ENCODE measurements at regions not wholly inside any gene's neighbourhood (a gene's known extent, or its start where the extent isn't known, plus 50 kb on each side); places are given as distances from the start of the nearest gene placed in this dataset.

DNA sequence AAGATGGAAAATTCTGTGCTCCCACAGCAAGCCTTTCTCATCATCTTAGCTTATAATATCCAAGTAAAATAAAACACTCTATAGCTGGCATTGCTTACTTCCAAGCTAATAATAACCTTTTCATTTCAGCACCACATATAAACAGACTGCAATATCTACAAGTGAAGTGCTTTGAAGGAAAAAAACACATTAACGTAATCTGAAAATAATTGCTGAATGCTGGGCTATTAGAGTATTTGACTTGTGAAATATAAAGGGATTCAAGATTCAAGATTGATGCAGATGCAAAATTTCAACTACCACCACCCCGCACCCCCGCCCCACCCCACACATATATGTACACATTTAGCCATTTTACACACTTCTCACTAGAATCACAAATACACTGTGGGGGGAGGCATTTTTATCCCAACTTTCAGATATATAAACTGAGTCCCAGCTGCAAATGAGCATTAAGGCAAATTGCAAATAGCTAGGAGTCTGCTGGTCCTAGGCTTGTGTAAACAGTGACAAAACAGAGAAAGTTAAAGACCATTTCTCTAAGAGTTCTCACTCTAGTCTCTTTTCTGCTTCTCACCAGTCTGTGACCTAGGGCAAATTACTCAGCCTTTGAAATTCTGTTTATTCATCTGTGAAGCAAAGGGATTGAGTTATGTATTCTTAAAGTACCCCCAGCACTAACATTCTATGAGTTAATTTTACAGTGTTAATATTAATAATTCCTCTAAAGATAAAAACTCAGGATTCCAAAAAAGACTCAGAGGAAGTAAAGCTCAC, 489.4 kb downstream of the PRELID2 start:
- no peak for TF ChIP-seq POLR2A (IDR thresholded peaks at IDR 0.05; ENCODE audit: low read length)
- TF ChIP-seq GATA1 (IDR thresholded peaks at IDR 0.05; ENCODE audit: low read depth, low read length), result no peak
- DNase-seq, result no peak

DNA sequence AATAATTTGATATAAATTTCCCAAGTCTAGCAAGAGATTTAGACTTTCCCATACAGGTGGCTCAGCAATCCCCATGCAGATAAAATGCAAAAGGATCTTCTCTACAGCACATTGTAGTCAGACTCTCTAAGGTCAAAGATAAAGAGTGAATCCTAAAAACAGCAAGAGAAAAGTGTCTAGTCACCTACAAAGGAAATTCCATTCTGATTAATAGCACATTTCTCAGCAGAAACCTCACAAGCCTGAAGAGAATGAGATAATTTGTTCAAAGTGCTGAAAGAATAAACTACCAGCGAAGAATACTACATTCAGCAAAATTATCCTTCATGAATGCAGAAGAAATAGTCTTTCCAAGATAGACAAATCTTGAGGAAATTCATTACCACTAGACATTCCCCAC, 493.3 kb downstream of the PRELID2 start:
- TF ChIP-seq GATA1 (IDR thresholded peaks at IDR 0.05; ENCODE audit: low read depth, low read length) (no peak), POLR2A (IDR thresholded peaks at IDR 0.05; ENCODE audit: low read length) (no peak)
- no peak for DNase-seq

DNA sequence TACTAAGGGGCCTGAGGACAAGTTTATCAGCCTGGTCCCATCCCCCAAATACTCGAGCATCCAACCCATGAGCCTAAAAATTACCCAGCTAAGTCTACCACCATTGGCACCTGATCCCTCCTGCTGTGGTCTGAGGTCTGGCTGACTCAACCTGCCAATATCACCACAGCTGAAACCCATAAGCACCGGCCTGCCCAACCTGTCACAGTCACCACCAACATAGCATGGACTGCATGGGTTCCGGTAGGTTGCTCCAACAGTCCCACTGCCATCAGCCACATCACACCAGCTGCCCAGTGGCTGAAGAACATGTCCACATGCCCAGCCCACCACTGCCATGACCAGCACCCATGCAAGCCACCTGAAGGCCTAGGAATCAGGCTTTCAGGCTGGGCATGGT, 495.0 kb downstream of the PRELID2 start:
- no peak for DNase-seq
- no peak for TF ChIP-seq GATA1 (IDR thresholded peaks at IDR 0.05; ENCODE audit: low read depth, low read length)
- TF ChIP-seq POLR2A (IDR thresholded peaks at IDR 0.05; ENCODE audit: low read length), result no peak

DNA sequence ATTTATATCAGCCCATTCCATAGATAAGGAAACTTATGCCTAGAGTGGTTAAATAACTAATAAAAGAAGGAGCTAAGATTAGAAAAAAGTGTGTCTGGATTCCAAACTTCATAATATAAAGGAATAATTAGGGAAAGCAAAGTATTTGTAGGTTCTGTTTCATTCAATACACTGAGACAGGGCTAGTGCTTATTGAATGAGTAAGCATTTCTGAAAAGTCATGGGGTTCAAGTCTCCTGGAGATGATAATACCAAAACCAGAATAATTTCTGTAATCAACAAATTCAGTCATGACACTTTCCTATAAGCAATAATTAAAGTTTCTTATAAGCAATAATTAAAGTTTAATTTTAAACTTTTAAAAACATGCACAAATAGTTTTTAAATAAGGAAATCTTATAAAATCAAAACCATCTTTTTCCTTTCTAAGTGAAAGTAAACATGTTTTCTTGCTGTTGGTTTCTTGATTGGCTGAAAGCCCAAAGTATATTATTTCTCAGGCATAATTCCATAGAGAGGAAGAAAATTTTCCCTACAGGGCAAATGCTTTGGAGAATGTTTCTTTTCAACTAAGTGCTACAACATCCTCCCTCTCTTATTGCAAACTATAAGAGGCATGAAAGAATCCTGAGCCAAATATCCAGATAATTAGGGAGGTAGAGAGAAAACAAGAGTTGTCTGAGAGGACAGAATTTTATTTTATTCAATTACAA, 510.2 kb downstream of the PRELID2 start:
- DNase-seq, result no peak
- TF ChIP-seq GATA1 (IDR thresholded peaks at IDR 0.05; ENCODE audit: low read depth, low read length) (no peak), POLR2A (IDR thresholded peaks at IDR 0.05; ENCODE audit: low read length) (no peak)

DNA sequence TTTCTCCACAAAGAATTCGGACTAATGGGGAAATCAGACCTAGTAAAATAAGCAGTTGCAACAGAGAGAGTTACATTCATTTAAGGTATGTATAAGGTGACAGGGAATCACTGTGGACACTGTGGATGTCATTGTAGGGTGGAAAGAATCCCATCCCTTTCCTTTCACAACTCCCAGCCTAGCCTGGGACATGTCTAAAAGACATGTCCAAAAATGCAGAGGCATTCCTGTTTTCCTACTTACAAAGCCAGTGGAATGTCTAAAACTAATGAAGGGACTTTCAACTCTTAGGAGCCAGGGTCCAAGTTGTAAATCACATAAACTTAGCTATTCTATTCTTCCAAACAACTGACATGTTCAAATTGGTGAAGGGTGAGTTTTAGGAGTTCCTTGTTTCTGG, 511.0 kb downstream of the PRELID2 start:
- TF ChIP-seq GATA1 (IDR thresholded peaks at IDR 0.05; ENCODE audit: low read depth, low read length) (no peak), POLR2A (IDR thresholded peaks at IDR 0.05; ENCODE audit: low read length) (no peak)
- no peak for DNase-seq

DNA sequence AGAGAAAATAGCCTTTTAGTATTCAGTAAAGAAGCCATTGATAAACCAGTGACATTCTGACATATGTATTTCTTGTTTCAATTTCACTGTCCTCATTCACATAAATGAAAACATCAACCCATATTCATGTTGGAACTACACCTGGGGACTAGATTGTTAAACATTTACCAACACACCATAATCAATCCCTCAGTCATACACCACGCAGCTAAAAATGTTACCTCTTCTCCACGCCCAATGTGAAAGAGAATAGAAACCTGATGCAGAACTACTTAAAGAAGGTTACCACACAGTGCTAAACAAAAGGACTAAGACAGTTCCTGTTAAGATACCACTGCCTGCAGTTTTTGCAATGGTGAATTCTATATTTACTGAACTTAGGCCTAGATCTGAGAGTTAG, 518.9 kb downstream of the PRELID2 start:
- no peak for TF ChIP-seq GATA1 (IDR thresholded peaks at IDR 0.05; ENCODE audit: low read depth, low read length)
- TF ChIP-seq POLR2A (IDR thresholded peaks at IDR 0.05; ENCODE audit: low read length), result no peak
- no peak for DNase-seq

DNA sequence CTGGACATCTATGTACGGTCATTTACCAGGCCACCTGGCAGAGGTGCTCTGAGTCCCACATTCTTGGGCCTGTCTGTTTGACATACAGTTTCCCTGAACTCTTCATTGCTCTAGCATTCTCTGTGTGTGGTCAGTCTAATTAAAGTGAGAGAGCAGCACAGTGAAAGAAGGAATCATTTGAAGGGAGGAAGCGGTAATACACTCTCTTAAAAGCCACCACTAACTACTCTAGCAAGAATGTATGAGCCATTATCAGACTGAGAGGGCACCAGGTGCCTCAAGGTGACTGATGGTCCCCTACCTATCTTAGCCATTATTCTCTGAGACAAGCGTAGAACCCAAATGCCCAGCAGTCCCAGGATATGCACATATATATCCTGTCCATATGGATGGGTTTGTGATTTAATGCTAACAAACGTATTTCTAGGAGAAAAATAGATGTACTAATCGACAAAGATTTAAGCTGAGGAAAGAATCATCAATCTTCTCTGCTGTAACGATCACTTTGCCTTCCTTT, 527.2 kb downstream of the PRELID2 start:
- TF ChIP-seq GATA1 (IDR thresholded peaks at IDR 0.05; ENCODE audit: low read depth, low read length) (no peak), POLR2A (IDR thresholded peaks at IDR 0.05; ENCODE audit: low read length) (no peak)
- DNase-seq, result no peak

DNA sequence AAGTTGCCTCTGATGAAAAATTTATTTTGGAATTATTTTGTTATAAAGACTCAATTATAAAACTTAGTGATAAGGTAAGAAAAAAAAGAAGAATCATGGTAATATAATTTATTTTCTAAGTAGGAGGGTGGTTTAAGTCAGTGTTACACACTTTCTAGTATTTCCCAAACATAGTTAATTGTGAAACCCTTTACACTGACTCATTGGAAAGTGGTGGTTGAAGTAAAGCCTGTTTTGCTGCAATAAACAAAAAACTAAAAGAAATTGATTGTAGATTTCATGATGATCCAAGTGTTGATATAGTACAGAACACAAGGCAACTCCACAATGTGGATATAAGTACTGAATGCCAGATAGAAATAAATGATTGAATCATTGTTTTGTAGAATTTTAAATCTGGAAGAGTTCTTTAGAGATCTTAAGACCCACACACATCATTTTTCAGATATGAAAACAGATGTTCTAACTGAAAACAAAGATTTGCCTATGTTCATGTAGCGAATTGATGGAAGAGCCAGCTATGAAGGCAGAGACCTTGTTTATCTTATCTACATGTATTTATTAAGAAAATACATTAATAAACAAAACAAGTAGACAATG, 539.8 kb downstream of the PRELID2 start:
- TF ChIP-seq POLR2A (IDR thresholded peaks at IDR 0.05; ENCODE audit: low read length) (no peak), GATA1 (IDR thresholded peaks at IDR 0.05; ENCODE audit: low read depth, low read length) (no peak)
- no peak for DNase-seq

DNA sequence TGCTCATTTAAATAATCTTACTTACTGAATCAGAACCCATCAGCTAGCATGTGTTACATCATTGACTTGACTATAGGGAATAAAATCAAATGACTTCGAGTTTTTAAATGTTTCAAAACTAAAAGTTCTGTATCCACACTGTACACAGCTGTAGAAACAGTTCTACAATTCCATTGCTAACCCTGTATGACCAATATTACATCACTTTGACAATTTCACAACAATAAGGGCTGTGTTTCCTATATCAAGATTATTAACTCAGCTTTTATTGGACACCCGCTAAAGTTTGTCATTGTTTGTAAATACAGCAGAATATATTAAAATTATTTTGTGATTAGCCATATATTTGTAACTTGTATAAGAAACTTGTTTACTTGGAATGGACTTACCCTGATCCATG, 540.8 kb downstream of the PRELID2 start:
- no peak for DNase-seq

DNA sequence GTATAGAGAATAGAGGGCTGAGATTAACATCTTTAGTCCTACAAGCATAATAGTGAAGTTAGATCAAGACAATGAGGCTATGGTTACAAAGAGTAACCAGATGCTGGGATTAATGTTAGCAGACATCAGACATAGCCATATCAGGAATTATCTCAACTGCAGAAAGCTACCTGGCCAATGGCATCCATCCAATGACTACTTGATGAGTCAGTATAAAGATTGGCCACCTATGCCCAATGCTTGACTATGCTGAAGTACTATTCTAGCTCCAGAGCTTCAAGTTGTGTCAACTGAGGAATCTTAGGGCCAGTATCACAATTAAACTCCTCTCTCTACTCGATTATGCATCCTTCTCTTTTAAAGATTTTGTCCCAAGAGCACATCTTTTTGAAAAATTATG, 541.4 kb downstream of the PRELID2 start:
- TF ChIP-seq POLR2A (IDR thresholded peaks at IDR 0.05; ENCODE audit: low read length), result no peak
- TF ChIP-seq GATA1 (IDR thresholded peaks at IDR 0.05; ENCODE audit: low read depth, low read length), result no peak
- no peak for DNase-seq

More for the DNA sequence above, 540.8 kb downstream of the PRELID2 start:
- no peak for TF ChIP-seq POLR2A (IDR thresholded peaks at IDR 0.05; ENCODE audit: low read length)
- no peak for TF ChIP-seq GATA1 (IDR thresholded peaks at IDR 0.05; ENCODE audit: low read depth, low read length)

DNA sequence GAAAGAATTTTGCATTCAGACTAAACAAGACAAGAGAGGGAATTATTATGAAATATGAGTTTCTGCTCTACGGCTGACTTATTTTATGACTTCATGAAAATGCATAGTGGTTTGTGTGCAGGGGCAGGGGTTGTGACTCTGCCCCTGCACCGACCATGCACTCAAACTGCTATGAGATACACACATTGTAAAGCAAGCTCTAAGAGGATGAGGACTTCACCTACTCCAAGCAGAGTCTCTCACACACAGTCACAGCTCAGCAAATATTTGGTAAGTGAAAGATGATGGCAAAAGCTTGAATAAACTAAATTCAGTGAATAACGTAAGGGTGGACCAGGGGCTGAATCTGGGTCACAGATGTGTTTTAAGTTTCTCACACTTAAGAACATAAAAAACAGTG, 542.9 kb downstream of the PRELID2 start:
- DNase-seq, result no peak
- TF ChIP-seq POLR2A (IDR thresholded peaks at IDR 0.05; ENCODE audit: low read length) (no peak), GATA1 (IDR thresholded peaks at IDR 0.05; ENCODE audit: low read depth, low read length) (no peak)

DNA sequence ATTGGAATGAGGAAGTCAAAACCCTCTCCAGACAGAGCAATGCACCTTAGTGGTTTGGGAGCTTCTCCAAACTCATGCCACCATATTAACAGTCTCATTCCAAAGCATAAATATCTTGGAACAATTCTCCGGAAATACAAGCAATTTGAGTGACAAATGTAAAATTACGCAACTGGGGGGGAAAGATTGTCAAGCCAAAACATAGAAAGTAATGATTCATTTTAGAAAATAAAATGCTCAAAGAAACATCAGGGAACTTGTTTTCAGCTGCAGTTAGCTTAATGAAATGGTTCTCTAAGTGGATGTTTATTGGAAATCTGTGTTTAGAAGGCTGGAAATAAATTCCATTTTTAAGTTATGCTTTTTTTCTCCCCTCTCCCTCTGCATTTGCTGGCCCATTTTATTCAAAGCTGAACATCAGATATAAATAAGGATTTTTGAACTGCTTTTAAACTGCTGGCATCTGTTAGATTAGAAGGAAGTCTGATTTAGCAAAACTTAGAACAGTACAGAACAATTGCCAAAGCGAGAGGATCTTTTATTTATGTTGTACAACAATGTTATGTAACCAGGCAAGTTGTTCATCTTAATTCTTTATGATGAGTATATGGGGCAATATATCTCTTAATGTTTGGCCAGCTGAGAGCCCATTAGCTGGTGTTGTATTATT, 551.9 kb downstream of the PRELID2 start:
- TF ChIP-seq GATA1 (IDR thresholded peaks at IDR 0.05; ENCODE audit: low read depth, low read length) (no peak), POLR2A (IDR thresholded peaks at IDR 0.05; ENCODE audit: low read length) (no peak)
- no peak for DNase-seq

DNA sequence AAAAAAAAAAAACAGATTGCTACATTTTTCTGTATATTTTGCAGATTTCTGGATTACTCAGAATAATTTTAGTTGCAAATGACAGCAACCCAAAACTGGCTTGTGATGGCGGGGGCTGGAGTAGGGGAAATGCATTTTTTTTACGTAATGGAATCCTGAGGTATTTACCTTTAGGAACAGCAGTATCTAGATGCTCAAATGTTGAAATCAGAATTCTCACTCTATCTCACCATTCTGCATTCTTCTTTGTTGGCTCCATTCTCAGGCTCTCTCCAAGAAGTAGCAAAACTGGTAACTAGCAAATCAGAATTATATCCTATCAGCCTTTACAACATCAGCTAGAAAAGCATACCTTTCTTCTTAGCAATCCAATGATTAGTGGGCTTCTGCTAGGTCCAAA, 554.3 kb downstream of the PRELID2 start:
- DNase-seq, result no peak
- TF ChIP-seq GATA1 (IDR thresholded peaks at IDR 0.05; ENCODE audit: low read depth, low read length), result no peak
- no peak for TF ChIP-seq POLR2A (IDR thresholded peaks at IDR 0.05; ENCODE audit: low read length)

DNA sequence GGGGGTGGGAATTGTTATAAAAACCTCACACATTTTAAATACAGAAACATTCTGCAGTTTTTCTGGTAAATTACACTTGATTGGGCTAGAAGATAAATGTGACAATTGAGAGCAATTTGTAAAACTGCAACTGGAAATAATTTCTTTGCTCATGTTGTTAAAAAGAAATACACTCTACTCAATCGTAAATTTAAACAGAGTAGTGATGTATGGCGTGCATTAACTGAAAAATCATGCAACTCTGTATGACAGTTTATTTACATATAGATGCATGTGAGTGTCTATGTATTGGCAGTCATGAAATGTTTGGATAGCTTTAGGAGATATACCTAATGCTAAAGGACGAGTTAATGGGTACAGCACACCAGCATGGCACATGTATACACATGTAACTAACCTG, 554.9 kb downstream of the PRELID2 start:
- DNase-seq, result no peak
- TF ChIP-seq POLR2A (IDR thresholded peaks at IDR 0.05; ENCODE audit: low read length), result no peak
